ENCODE measurements at regions not wholly inside any gene's neighbourhood (a gene's known extent, or its start where the extent isn't known, plus 50 kb on each side); places are given as distances from the start of the nearest gene placed in this dataset.

DNA sequence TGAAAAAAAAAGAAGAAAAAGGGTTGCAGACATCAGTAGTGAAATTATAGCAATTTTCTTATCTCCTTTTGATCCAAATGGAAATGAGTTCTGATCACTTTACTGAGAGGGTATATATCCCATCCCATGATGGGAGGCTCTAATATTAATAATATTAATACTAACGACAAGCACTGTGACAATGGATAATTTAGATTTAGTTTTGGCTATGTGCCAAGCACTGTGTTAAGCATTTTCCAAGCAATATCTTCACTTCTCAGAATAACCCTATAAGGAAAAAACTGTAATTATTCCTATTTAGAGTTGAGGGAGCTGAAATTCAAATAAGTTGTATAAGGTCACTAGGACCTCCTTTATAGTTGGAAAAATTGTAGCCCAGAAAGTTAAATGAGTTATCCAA is 58.4 kb upstream of the ASTN2 start:
- TF ChIP-seq EZH2phosphoT487 (IDR thresholded peaks at IDR 0.05; ENCODE audit: low read depth, severe bottlenecking, unreplicated experiment) (no peak), CTCF (IDR thresholded peaks at IDR 0.05; ENCODE audit: poor library complexity) (no peak), EZH2 (IDR thresholded peaks at IDR 0.05; ENCODE audit: borderline replicate concordance) (no peak)

Data from hepatocyte (in vitro differentiated cells).